Body of pancreas (tissue), 4 donors: ENCODE measurements at regions not wholly inside any gene's neighbourhood (a gene's known extent, or its start where the extent isn't known, plus 50 kb on each side); places are given as distances from the start of the nearest gene placed in this dataset.
"Not testable (repeated sequence)": the region's sequence is repeated elsewhere in the genome, so short reads cannot be mapped to it uniquely, and the experiment has no call there.

Source experiments
- ATAC-seq: fragments of 150-250 bp; one replicate; pipeline ENCODE4 v1.9.1; 2016
- DNase-seq, 4 donors: peaks; one replicate each; pipeline ENCODE4 v3.0.0-alpha.2; 2019
- H3K27ac ChIP-seq, 4 donors: fragments of 200-600 bp; sonication (generic); 1 replicate in 3 of 4; 2 replicates in 1 of 4; pipeline versions ENCODE4 v1.5.1 to v1.6.1; 2016 to 2019; ENCODE audit warnings: mild to moderate bottlenecking in 1 of 4, mixed read lengths in 1 of 4, moderate library complexity in 1 of 4
- H3K27me3 ChIP-seq, 2 donors: fragments of 200-600 bp; sonication (generic); one replicate each; pipeline ENCODE4 v1.6.0; 2016; ENCODE audit warnings: mild to moderate bottlenecking in 1 of 2
- H3K36me3 ChIP-seq, 2 donors: fragments of 200-600 bp; sonication (generic); replicated peaks in 1 of 2; 2 replicates each; pipeline ENCODE4 v1.5.1; 2016; ENCODE audit warnings: low read depth in 2 of 2; ENCODE audit not compliant: insufficient read depth in 1 of 2
- H3K4me1 ChIP-seq: fragments of 200-600 bp; sonication (generic); one replicate; pipeline ENCODE4 v1.6.0; 2016
- H3K4me3 ChIP-seq, 2 donors: fragments of 200-600 bp; sonication (generic); 1 replicate in 1 of 2; 2 replicates in 1 of 2; pipeline ENCODE4 v1.5.1; 2016 to 2019
- H3K9me3 ChIP-seq, 3 donors: fragments of 200-600 bp; sonication (generic); 1 replicate in 2 of 3; 2 replicates in 1 of 3; pipeline ENCODE4 v1.5.1; 2016
- CTCF ChIP-seq, 7 experiments: fragments of 450-650 bp in 4 of 7; fragments of 200-600 bp in 3 of 7; sonication (generic) in 3 of 7; IDR thresholded peaks; one replicate each; pipeline ENCODE4 v1.5.1; 2016 to 2019; ENCODE audit warnings: antibody characterized with exemption in 7 of 7
- POLR2A ChIP-seq, 3 donors: fragments of 450-650 bp; IDR thresholded peaks; one replicate each; pipeline ENCODE4 v1.6.1; 2016; ENCODE audit warnings: antibody characterized with exemption in 3 of 3, mild to moderate bottlenecking in 2 of 3
- WGBS, 2 donors: methylation state at CpG; one replicate each; pipeline ENCODE4 v1.1.5; 2017; 5-methylcytosine and 5-hydroxymethylcytosine counted together
- intact Hi-C: fragments of 100-400 bp; cut with DNase I; formaldehyde crosslinking; loops from one replicate; pipeline ENCODE4 v1.15.1; 2023

GRCh38 chr6:44742201-44742600, 354.7 kb downstream of the CDC5L start:
- no peaks in the 10 kb centered on the region for H3K4me1 ChIP-seq
- no peaks in the 10 kb centered on the region for H3K9me3 ChIP-seq
- no peak for TF ChIP-seq POLR2A (IDR thresholded peaks at IDR 0.05)
- no peak for TF ChIP-seq CTCF (IDR thresholded peaks at IDR 0.05)
- H3K36me3 ChIP-seq = no peaks in the 10 kb centered on the region
- H3K4me3 ChIP-seq = no peak overlapping the region
- ATAC-seq (no peak), DNase-seq (no peak)
- H3K27me3 ChIP-seq = no peaks in the 10 kb centered on the region
- 33 to 51% methylated on average over 1 to 2 of the region's 2 CpGs for WGBS, 2 donors
- H3K27ac ChIP-seq = no peak overlapping the region
- intact Hi-C loops = no loop called here

GRCh38 chr6:44742828-44743372, 355.4 kb downstream of the CDC5L start:
- H3K27ac ChIP-seq = no peak overlapping the region
- no peak for DNase-seq
- TF ChIP-seq CTCF (IDR thresholded peaks at IDR 0.05) (no peak), POLR2A (IDR thresholded peaks at IDR 0.05) (no peak)
- H3K4me1 ChIP-seq = no peaks in the 10 kb centered on the region
- intact Hi-C loops = no loop called here
- 33 to 46% methylated on average over 2 of the region's 2 CpGs for WGBS, 2 donors
- H3K9me3 ChIP-seq = no peaks in the 10 kb centered on the region
- no peak overlapping the region for H3K4me3 ChIP-seq
- H3K27me3 ChIP-seq = no peaks in the 10 kb centered on the region
- no peaks in the 10 kb centered on the region for H3K36me3 ChIP-seq
- no peak for ATAC-seq

GRCh38 chr6:44760116-44760515, 372.6 kb downstream of the CDC5L start:
- H3K27ac ChIP-seq, H3K9me3 ChIP-seq, DNase-seq, H3K36me3 ChIP-seq, ATAC-seq, H3K27me3 ChIP-seq, H3K4me1 ChIP-seq, intact Hi-C loops, H3K4me3 ChIP-seq: not testable (repeated sequence)
- WGBS, 2 donors = 87 to 95% methylated on average over 18 of the region's 18 CpGs

- no peaks in the 10 kb centered on the region for H3K9me3 ChIP-seq
- H3K27me3 ChIP-seq = no peaks in the 10 kb centered on the region
- no peaks in the 10 kb centered on the region for H3K4me1 ChIP-seq
- intact Hi-C loops = no loop called here
- TF ChIP-seq CTCF (IDR thresholded peaks at IDR 0.05) (no peak), POLR2A (IDR thresholded peaks at IDR 0.05) (no peak)
- H3K4me3 ChIP-seq = no peak overlapping the region
- ATAC-seq (no peak), DNase-seq (no peak)
- H3K27ac ChIP-seq = no peak overlapping the region
- H3K36me3 ChIP-seq = no peaks in the 10 kb centered on the region
Measured at GRCh38 chr6:44761046-44761445, 373.5 kb downstream of the CDC5L start.

GRCh38 chr6:44762496-44762895, 375.0 kb downstream of the CDC5L start:
- Histone ChIP-seq H3K4me1 (no peaks in the 10 kb centered on the region), H3K27ac (no peak overlapping the region), H3K36me3 (no peaks in the 10 kb centered on the region), H3K4me3 (no peak overlapping the region), H3K27me3 (no peaks in the 10 kb centered on the region), H3K9me3 (no peaks in the 10 kb centered on the region)
- DNase-seq = no peak
- intact Hi-C loops = no loop called here
- TF ChIP-seq CTCF (IDR thresholded peaks at IDR 0.05) (no peak), POLR2A (IDR thresholded peaks at IDR 0.05) (no peak)
- WGBS, 2 donors = 29 to 44% methylated on average over 1 of the region's 1 CpG
- ATAC-seq = no peak
